H1 (cell line): ENCODE measurements at regions not wholly inside any gene's neighbourhood (a gene's known extent, or its start where the extent isn't known, plus 50 kb on each side); places are given as distances from the start of the nearest gene placed in this dataset.

Experiments used
- CTCF ChIP-seq, 3 experiments: IDR thresholded peaks; 1 replicate in 2 of 3; 2 replicates in 1 of 3; pipeline versions ENCODE4 v1.5.1 to v1.6.1; 2011; ENCODE audit warnings: low read length in 3 of 3, mild to moderate bottlenecking in 3 of 3, inconsistent platforms in 2 of 3, low read depth in 1 of 3, moderate library complexity in 1 of 3; ENCODE audit not compliant: insufficient read depth in 1 of 3; ENCODE audit errors: control extremely low read depth in 1 of 3
- HDAC2 ChIP-seq, 2 experiments: fragments of 300-600 bp in 1 of 2; sonication (generic) in 1 of 2; IDR thresholded peaks; 2 replicates each; pipeline ENCODE4 v1.6.1; 2011 to 2012; ENCODE audit warnings: low read depth in 2 of 2, low read length in 2 of 2, mild to moderate bottlenecking in 2 of 2, moderate library complexity in 2 of 2, borderline replicate concordance in 1 of 2, inconsistent platforms in 1 of 2
- MAFK ChIP-seq: IDR thresholded peaks from 2 replicates; pipeline ENCODE4 v1.6.1; 2012; ENCODE audit warnings: low read depth, mild to moderate bottlenecking, improper control_type of control experiment, low read length
- RXRA ChIP-seq: IDR thresholded peaks from 2 replicates; pipeline ENCODE4 v1.6.1; 2011; ENCODE audit warnings: low read depth, mild to moderate bottlenecking, low read length, moderate library complexity; ENCODE audit not compliant: insufficient read depth
- TAF1 ChIP-seq: IDR thresholded peaks from 2 replicates; pipeline ENCODE4 v1.6.1; 2011; ENCODE audit warnings: mild to moderate bottlenecking, low read depth, low read length
- TAF7 ChIP-seq: optimal IDR thresholded peaks from 2 replicates; pipeline ENCODE3; 2011; ENCODE audit warnings: low read depth, mild to moderate bottlenecking, inconsistent platforms, low read length, moderate library complexity, borderline replicate concordance

- TF ChIP-seq CTCF (IDR thresholded peaks at IDR 0.05; ENCODE audit: control extremely low read depth in 1 of 3, insufficient read depth in 1 of 3, low read depth in 1 of 3, low read length in 3 of 3), result no peak
- no peak for TF ChIP-seq TAF1
- TF ChIP-seq TAF7, result no peak
- TF ChIP-seq MAFK, result no peak
- TF ChIP-seq HDAC2 (IDR thresholded peaks at IDR 0.05; ENCODE audit: borderline replicate concordance in 1 of 2, low read depth in 2 of 2, low read length in 2 of 2), result no peak
- TF ChIP-seq RXRA, result no peak
Measured at GRCh38 chr4:67396008-67396407, 149.3 kb downstream of the CENPC start (continued).
